SK-N-SH treated with all-trans-retinoic acid at 6 μM for 48 hours (cell line): ENCODE measurements at regions not wholly inside any gene's neighbourhood (a gene's known extent, or its start where the extent isn't known, plus 50 kb on each side); places are given as distances from the start of the nearest gene placed in this dataset.

Source experiments
- CREB5 ChIP-seq: fragments of 250-450 bp; sonication (Bioruptor Pico); IDR thresholded peaks from 2 replicates; pipeline ENCODE4 v1.5.1; 2020; ENCODE audit warnings: low read depth, mild to moderate bottlenecking, moderate library complexity
- PPARA ChIP-seq: fragments of 250-450 bp; sonication (Bioruptor Pico); IDR thresholded peaks from 2 replicates; pipeline ENCODE4 v1.5.0; 2020; ENCODE audit warnings: mild to moderate bottlenecking, borderline replicate concordance
- RARB ChIP-seq: fragments of 250-450 bp; sonication (Bioruptor Pico); IDR thresholded peaks from 2 replicates; pipeline ENCODE4 v1.8.0; 2021; ENCODE audit warnings: mild to moderate bottlenecking, moderate library complexity
- TCF4 ChIP-seq: fragments of 250-450 bp; sonication (Bioruptor Pico); IDR thresholded peaks from 2 replicates; pipeline ENCODE4 v1.8.0; 2021; ENCODE audit warnings: mild to moderate bottlenecking, moderate library complexity, borderline replicate concordance
- ZNF8 ChIP-seq: fragments of 450-650 bp; formaldehyde crosslinking; IDR thresholded peaks from 2 replicates; pipeline ENCODE4 v1.5.0; 2020; ENCODE audit warnings: mild to moderate bottlenecking, moderate library complexity
- TF ChIP-seq, protein P1 (sequence below): fragments of 250-450 bp; sonication (Bioruptor Pico); IDR thresholded peaks from 2 replicates; pipeline ENCODE4 v1.8.0; 2020; ENCODE audit warnings: mild to moderate bottlenecking, moderate library complexity, borderline replicate concordance
- TF ChIP-seq, protein P2 (sequence below): fragments of 250-450 bp; sonication (Bioruptor Pico); IDR thresholded peaks from 2 replicates; pipeline ENCODE4 v1.5.0; 2020; ENCODE audit warnings: mild to moderate bottlenecking, moderate library complexity

DNA sequence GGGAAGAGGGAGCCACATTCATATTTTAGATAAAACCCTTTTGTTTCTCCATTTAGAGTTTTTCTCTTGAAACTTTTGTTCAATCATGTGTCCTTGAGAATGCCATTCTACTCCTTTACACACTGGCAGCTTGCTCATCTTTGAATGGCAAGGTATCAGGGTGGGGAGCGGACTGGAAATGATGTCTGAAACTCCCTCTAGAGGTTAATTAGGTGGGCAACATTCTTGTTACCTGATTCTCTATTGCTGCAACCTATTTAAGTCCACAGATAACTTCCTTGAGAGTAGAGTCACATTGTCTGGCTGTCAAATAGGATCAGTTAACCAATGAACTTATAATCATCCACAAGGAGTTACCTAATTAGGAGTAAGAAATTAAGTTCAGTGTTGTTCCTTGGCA lies 533.6 kb upstream of the API5 start:
- TF ChIP-seq, protein P1, sequence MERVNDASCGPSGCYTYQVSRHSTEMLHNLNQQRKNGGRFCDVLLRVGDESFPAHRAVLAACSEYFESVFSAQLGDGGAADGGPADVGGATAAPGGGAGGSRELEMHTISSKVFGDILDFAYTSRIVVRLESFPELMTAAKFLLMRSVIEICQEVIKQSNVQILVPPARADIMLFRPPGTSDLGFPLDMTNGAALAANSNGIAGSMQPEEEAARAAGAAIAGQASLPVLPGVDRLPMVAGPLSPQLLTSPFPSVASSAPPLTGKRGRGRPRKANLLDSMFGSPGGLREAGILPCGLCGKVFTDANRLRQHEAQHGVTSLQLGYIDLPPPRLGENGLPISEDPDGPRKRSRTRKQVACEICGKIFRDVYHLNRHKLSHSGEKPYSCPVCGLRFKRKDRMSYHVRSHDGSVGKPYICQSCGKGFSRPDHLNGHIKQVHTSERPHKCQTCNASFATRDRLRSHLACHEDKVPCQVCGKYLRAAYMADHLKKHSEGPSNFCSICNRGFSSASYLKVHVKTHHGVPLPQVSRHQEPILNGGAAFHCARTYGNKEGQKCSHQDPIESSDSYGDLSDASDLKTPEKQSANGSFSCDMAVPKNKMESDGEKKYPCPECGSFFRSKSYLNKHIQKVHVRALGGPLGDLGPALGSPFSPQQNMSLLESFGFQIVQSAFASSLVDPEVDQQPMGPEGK, result no peak
- TF ChIP-seq TCF4 (CRISPR knock-in tag), result no peak
- TF ChIP-seq RARB (CRISPR knock-in tag), result no peak
- no peak for TF ChIP-seq CREB5 (CRISPR knock-in tag)
- TF ChIP-seq, protein P2, sequence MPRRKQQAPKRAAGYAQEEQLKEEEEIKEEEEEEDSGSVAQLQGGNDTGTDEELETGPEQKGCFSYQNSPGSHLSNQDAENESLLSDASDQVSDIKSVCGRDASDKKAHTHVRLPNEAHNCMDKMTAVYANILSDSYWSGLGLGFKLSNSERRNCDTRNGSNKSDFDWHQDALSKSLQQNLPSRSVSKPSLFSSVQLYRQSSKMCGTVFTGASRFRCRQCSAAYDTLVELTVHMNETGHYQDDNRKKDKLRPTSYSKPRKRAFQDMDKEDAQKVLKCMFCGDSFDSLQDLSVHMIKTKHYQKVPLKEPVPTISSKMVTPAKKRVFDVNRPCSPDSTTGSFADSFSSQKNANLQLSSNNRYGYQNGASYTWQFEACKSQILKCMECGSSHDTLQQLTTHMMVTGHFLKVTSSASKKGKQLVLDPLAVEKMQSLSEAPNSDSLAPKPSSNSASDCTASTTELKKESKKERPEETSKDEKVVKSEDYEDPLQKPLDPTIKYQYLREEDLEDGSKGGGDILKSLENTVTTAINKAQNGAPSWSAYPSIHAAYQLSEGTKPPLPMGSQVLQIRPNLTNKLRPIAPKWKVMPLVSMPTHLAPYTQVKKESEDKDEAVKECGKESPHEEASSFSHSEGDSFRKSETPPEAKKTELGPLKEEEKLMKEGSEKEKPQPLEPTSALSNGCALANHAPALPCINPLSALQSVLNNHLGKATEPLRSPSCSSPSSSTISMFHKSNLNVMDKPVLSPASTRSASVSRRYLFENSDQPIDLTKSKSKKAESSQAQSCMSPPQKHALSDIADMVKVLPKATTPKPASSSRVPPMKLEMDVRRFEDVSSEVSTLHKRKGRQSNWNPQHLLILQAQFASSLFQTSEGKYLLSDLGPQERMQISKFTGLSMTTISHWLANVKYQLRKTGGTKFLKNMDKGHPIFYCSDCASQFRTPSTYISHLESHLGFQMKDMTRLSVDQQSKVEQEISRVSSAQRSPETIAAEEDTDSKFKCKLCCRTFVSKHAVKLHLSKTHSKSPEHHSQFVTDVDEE (CRISPR knock-in tag), result no peak
- no peak for TF ChIP-seq PPARA (CRISPR knock-in tag)
- no peak for TF ChIP-seq ZNF8 (CRISPR knock-in tag)
